HCT116 (cell line): ENCODE measurements at regions not wholly inside any gene's neighbourhood (a gene's known extent, or its start where the extent isn't known, plus 50 kb on each side); places are given as distances from the start of the nearest gene placed in this dataset.

Experiments
- ATAC-seq: fragments of 200-7000 bp; cut with Tn5 transposase; 2 replicates; pipeline ENCODE4 v1.9.1; 2020; ENCODE audit warnings: mild to moderate bottlenecking, moderate library complexity
- BruUV-seq: library from RNA; stranded (reverse); fragments of 400-500 nt; replicated peaks from 2 replicates; lab custom pipeline; 2021; lab: Mats Ljungman, UMichigan
- CTCF ChIA-PET: fragments of 300-600 bp; sonication (Branson Sonifier 250); formaldehyde crosslinking; loops from one replicate; lab custom pipeline; 2021; ENCODE audit warnings: antibody characterized with exemption; lab: Charles Lee
- POLR2A ChIA-PET: fragments of 300-600, 350-600 bp; sonication (Branson Sonifier 250); formaldehyde crosslinking; loops from one replicate; lab custom pipeline; 2021; ENCODE audit warnings: antibody characterized with exemption; lab: Charles Lee
- RAD21 ChIA-PET, 2 experiments: fragments of 300-600 bp; sonication (Branson Sonifier 250); formaldehyde crosslinking; loops; one replicate each; lab custom pipeline; 2023; ENCODE audit warnings: low total read pairs in 2 of 2; ENCODE audit not compliant: uncharacterized antibody in 2 of 2, unreplicated experiment in 2 of 2, low non-redundant PET in 1 of 2; lab: Charles Lee
- DNase-seq: peaks from one replicate; pipeline ENCODE4 v3.0.0-alpha.2; 2010; ENCODE audit warnings: low read depth, low spot score
- H2AFZ ChIP-seq: fragments of 200-600 bp; shearing (Covaris generic), sonication (generic); 2 replicates; pipeline ENCODE4 v1.6.1; 2017; ENCODE audit warnings: low read depth, mixed run types, mixed read lengths, antibody characterized with exemption, low read length; ENCODE audit not compliant: poor library complexity, severe bottlenecking
- H3K27ac ChIP-seq: 2 replicates; pipeline ENCODE4 v1.5.1; 2012; ENCODE audit warnings: low read depth, low read length
- H3K27me3 ChIP-seq: fragments of 200-600 bp; sonication (generic); 2 replicates; pipeline ENCODE4 v1.6.1; 2016; ENCODE audit warnings: mixed run types, low read length, mixed read lengths; ENCODE audit not compliant: insufficient read depth
- H3K36me3 ChIP-seq, 2 experiments: fragments of 200-500 bp in 1 of 2; fragments of 200-600 bp in 1 of 2; sonication (Bioruptor generic) in 1 of 2; sonication (generic) in 1 of 2; 2 replicates each; pipeline versions ENCODE4 v1.5.1 to v1.6.1; 2014 to 2016; ENCODE audit warnings: low read length in 2 of 2, inconsistent platforms in 1 of 2, mixed read lengths in 1 of 2, mixed run types in 1 of 2; ENCODE audit not compliant: insufficient read depth in 2 of 2, control insufficient read depth in 1 of 2
- H3K4me1 ChIP-seq, 2 experiments: fragments of 200-600 bp in 1 of 2; sonication (generic) in 1 of 2; 2 replicates each; pipeline versions ENCODE4 v1.5.1 to v1.6.1; 2012 to 2017; ENCODE audit warnings: low read length in 2 of 2, inconsistent platforms in 1 of 2, mild to moderate bottlenecking in 1 of 2, mixed read lengths in 1 of 2, mixed run types in 1 of 2, moderate library complexity in 1 of 2; ENCODE audit not compliant: insufficient read depth in 2 of 2, control insufficient read depth in 1 of 2
- H3K4me2 ChIP-seq: fragments of 200-600 bp; sonication (generic); 2 replicates; pipeline ENCODE4 v1.6.1; 2017; ENCODE audit warnings: mixed run types, low read length, mixed read lengths
- H3K4me3 ChIP-seq, 2 experiments: fragments of 200-600 bp in 1 of 2; sonication (generic) in 1 of 2; replicated peaks in 1 of 2; 2 replicates each; pipeline ENCODE4 v1.5.1; 2011 to 2016; ENCODE audit warnings: low read length in 2 of 2, control low read depth in 1 of 2, low read depth in 1 of 2, mild to moderate bottlenecking in 1 of 2, mixed read lengths in 1 of 2, mixed run types in 1 of 2
- H3K79me2 ChIP-seq: fragments of 200-600 bp; sonication (generic); 2 replicates; pipeline ENCODE4 v1.6.1; 2017; ENCODE audit warnings: mild to moderate bottlenecking, mixed run types, low read length, moderate library complexity, mixed read lengths; ENCODE audit not compliant: insufficient read depth
- H3K9ac ChIP-seq: fragments of 200-600 bp; sonication (generic); 2 replicates; pipeline ENCODE4 v1.6.1; 2016; ENCODE audit warnings: low read length, mixed read lengths
- H3K9me2 ChIP-seq: fragments of 200-600 bp; sonication (generic), shearing (Covaris generic); 2 replicates; pipeline ENCODE4 v1.6.1; 2017; ENCODE audit warnings: mixed run types, mild to moderate bottlenecking, moderate library complexity; ENCODE audit not compliant: insufficient read depth
- H3K9me3 ChIP-seq, 2 experiments: fragments of 200-500 bp in 1 of 2; fragments of 200-600 bp in 1 of 2; sonication (Bioruptor generic) in 1 of 2; sonication (generic) in 1 of 2; 2 replicates each; pipeline ENCODE4 v1.6.1; 2014 to 2017; ENCODE audit warnings: low read length in 2 of 2, mixed read lengths in 2 of 2, inconsistent platforms in 1 of 2, low read depth in 1 of 2, mild to moderate bottlenecking in 1 of 2, mixed run types in 1 of 2, moderate library complexity in 1 of 2; ENCODE audit not compliant: control insufficient read depth in 1 of 2, insufficient read depth in 1 of 2
- H4K20me1 ChIP-seq: fragments of 200-600 bp; sonication (generic), shearing (Covaris generic); 2 replicates; pipeline ENCODE4 v1.6.1; 2017; ENCODE audit warnings: mixed run types, mild to moderate bottlenecking, moderate library complexity; ENCODE audit not compliant: insufficient read depth
- CEBPB ChIP-seq: IDR thresholded peaks from 2 replicates; pipeline ENCODE4 v1.6.1; 2012; ENCODE audit warnings: low read depth
- ELF1 ChIP-seq: IDR thresholded peaks from 2 replicates; pipeline ENCODE4 v1.6.1; 2012; ENCODE audit warnings: low read depth, borderline replicate concordance
- EZH2 ChIP-seq: fragments of 200-600 bp; sonication (generic); IDR thresholded peaks from 2 replicates; pipeline ENCODE4 v1.6.1; 2017; ENCODE audit warnings: antibody characterized with exemption, mixed run types
- FOSL1 ChIP-seq: IDR thresholded peaks from 2 replicates; pipeline ENCODE4 v1.6.1; 2012; ENCODE audit warnings: low read depth
- JUND ChIP-seq: IDR thresholded peaks from 2 replicates; pipeline ENCODE4 v1.6.1; 2012
- POLR2A ChIP-seq: IDR thresholded peaks from 2 replicates; pipeline ENCODE4 v1.7.0; 2011; ENCODE audit warnings: borderline replicate concordance; ENCODE audit not compliant: insufficient read depth, insufficient read length; ENCODE audit errors: extremely low read depth
- POLR2AphosphoS5 ChIP-seq: IDR thresholded peaks from 2 replicates; pipeline ENCODE4 v1.6.1; 2011; ENCODE audit warnings: mild to moderate bottlenecking, low read depth, low read length, moderate library complexity
- RAD21 ChIP-seq: IDR thresholded peaks from 2 replicates; pipeline ENCODE4 v1.6.1; 2012; ENCODE audit warnings: low read depth, mild to moderate bottlenecking
- SP1 ChIP-seq: IDR thresholded peaks from 2 replicates; pipeline ENCODE4 v1.6.1; 2012; ENCODE audit warnings: low read depth
- SRF ChIP-seq: IDR thresholded peaks from 2 replicates; pipeline ENCODE4 v1.6.1; 2012; ENCODE audit warnings: low read depth
- YY1 ChIP-seq: IDR thresholded peaks from 2 replicates; pipeline ENCODE4 v1.6.1; 2011; ENCODE audit warnings: low read length, low read depth, moderate library complexity, mild to moderate bottlenecking; ENCODE audit not compliant: insufficient replicate concordance; ENCODE audit errors: extremely low read depth
- ZFX ChIP-seq: fragments of 450-650 bp; IDR thresholded peaks from 2 replicates; pipeline ENCODE4 v1.6.1; 2017
- ZNF274 ChIP-seq: fragments of 200-500 bp; sonication (Bioruptor generic); IDR thresholded peaks from 2 replicates; pipeline ENCODE4 v1.6.1; 2014; ENCODE audit warnings: mild to moderate bottlenecking, low read depth, low read length, inconsistent platforms
- intact Hi-C: fragments of 100-400 bp; cut with micrococcal nuclease; formaldehyde crosslinking; loops from 2 replicates; pipeline ENCODE4 v1.10.0; 2022
- TF ChIP-seq, protein P1 (sequence below): IDR thresholded peaks from 2 replicates; pipeline ENCODE4 v1.6.1; 2012
- TF ChIP-seq, protein P2 (sequence below), 3 experiments: fragments of 200-600 bp in 1 of 3; sonication (generic) in 1 of 3; IDR thresholded peaks in 2 of 3; conservative IDR thresholded peaks in 1 of 3; 2 replicates each; pipeline ENCODE4 v1.5.1; 2012 to 2017; ENCODE audit warnings: low read depth in 2 of 3, low read length in 2 of 3, antibody characterized with exemption in 1 of 3, borderline replicate concordance in 1 of 3, control low read depth in 1 of 3, mild to moderate bottlenecking in 1 of 3, mixed read lengths in 1 of 3, mixed run types in 1 of 3, moderate library complexity in 1 of 3; ENCODE audit not compliant: insufficient read depth in 1 of 3
- TF ChIP-seq, protein P3 (sequence below): IDR thresholded peaks from 2 replicates; pipeline ENCODE4 v1.6.1; 2012
- TF ChIP-seq, protein P4 (sequence below): IDR thresholded peaks from 2 replicates; pipeline ENCODE4 v1.6.1; 2011; ENCODE audit warnings: mild to moderate bottlenecking, low read length, moderate library complexity; ENCODE audit not compliant: insufficient replicate concordance; ENCODE audit errors: extremely low read depth

DNA sequence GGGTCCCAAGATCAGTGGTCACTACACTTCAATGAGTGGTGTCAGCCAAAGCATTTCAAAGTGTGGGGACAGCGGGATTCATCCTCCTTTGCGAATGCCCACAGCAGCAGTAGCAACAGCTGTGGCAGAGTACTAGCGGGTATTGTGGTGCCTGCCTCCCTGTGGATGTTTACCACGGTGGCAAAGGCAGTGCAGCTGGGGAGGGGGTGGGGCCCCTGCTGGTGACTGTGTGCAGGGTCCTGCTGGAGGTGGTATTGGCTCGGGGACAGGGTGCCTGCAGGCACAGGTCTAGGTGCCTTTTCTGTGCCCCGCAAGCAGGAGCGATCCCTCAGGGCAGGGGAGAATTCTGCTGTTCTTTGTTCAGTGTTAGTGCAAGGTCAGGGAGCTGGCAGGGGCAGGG lies 415.7 kb downstream of the USP25 start:
- H3K4me3 ChIP-seq = no peak overlapping the region
- no peaks in the 10 kb centered on the region for H3K79me2 ChIP-seq
- ChIA-PET POLR2A (no interaction called here), RAD21 (no interaction called here), CTCF (no interaction called here)
- H2AFZ ChIP-seq = no peak overlapping the region
- TF ChIP-seq SP1 (no peak), ZFX (no peak), SRF (no peak), ELF1 (no peak), EZH2 (no peak), POLR2AphosphoS5 (no peak), ZNF274 (no peak), RAD21 (no peak), JUND (no peak), FOSL1 (no peak), CEBPB (no peak), YY1 (no peak), POLR2A (no peak)
- TF ChIP-seq, protein P1, sequence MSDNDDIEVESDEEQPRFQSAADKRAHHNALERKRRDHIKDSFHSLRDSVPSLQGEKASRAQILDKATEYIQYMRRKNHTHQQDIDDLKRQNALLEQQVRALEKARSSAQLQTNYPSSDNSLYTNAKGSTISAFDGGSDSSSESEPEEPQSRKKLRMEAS = no peak
- TF ChIP-seq, protein P2, sequence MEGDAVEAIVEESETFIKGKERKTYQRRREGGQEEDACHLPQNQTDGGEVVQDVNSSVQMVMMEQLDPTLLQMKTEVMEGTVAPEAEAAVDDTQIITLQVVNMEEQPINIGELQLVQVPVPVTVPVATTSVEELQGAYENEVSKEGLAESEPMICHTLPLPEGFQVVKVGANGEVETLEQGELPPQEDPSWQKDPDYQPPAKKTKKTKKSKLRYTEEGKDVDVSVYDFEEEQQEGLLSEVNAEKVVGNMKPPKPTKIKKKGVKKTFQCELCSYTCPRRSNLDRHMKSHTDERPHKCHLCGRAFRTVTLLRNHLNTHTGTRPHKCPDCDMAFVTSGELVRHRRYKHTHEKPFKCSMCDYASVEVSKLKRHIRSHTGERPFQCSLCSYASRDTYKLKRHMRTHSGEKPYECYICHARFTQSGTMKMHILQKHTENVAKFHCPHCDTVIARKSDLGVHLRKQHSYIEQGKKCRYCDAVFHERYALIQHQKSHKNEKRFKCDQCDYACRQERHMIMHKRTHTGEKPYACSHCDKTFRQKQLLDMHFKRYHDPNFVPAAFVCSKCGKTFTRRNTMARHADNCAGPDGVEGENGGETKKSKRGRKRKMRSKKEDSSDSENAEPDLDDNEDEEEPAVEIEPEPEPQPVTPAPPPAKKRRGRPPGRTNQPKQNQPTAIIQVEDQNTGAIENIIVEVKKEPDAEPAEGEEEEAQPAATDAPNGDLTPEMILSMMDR (IDR thresholded peaks at IDR 0.05 in 2 of 3, conservative IDR thresholded peaks at IDR 0.05 in 1 of 3; ENCODE audit: borderline replicate concordance in 1 of 3, insufficient read depth in 1 of 3, low read depth in 2 of 3, low read length in 2 of 3) = no peak
- TF ChIP-seq, protein P3, sequence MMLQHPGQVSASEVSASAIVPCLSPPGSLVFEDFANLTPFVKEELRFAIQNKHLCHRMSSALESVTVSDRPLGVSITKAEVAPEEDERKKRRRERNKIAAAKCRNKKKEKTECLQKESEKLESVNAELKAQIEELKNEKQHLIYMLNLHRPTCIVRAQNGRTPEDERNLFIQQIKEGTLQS = no peak
- TF ChIP-seq, protein P4, sequence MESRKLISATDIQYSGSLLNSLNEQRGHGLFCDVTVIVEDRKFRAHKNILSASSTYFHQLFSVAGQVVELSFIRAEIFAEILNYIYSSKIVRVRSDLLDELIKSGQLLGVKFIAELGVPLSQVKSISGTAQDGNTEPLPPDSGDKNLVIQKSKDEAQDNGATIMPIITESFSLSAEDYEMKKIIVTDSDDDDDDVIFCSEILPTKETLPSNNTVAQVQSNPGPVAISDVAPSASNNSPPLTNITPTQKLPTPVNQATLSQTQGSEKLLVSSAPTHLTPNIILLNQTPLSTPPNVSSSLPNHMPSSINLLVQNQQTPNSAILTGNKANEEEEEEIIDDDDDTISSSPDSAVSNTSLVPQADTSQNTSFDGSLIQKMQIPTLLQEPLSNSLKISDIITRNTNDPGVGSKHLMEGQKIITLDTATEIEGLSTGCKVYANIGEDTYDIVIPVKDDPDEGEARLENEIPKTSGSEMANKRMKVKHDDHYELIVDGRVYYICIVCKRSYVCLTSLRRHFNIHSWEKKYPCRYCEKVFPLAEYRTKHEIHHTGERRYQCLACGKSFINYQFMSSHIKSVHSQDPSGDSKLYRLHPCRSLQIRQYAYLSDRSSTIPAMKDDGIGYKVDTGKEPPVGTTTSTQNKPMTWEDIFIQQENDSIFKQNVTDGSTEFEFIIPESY = no peak
- H3K4me1 ChIP-seq = no peaks in the 10 kb centered on the region
- intact Hi-C loops = no loop called here
- no peaks in the 10 kb centered on the region for H3K27me3 ChIP-seq
- ATAC-seq (no peak), DNase-seq (no peak)
- BruUV-seq = no TSS peak
- no peak overlapping the region for H3K9ac ChIP-seq
- no peaks in the 10 kb centered on the region for H3K36me3 ChIP-seq
- H3K4me2 ChIP-seq = no peak overlapping the region
- no peaks in the 10 kb centered on the region for H4K20me1 ChIP-seq
- H3K9me2 ChIP-seq = no peaks in the 10 kb centered on the region
- no peak overlapping the region for H3K27ac ChIP-seq
- H3K9me3 ChIP-seq = peaks cover 0 to 20% of the 10 kb centered on the region in 2 experiments; a peak in 2 of 4 replicates
